Endodermal cell (in vitro differentiated cells): ENCODE measurements at regions not wholly inside any gene's neighbourhood (a gene's known extent, or its start where the extent isn't known, plus 50 kb on each side); places are given as distances from the start of the nearest gene placed in this dataset.

Experiments used
- DNase-seq: peaks from one replicate; pipeline ENCODE4 v3.0.0-alpha.2; 2017
- H3K27ac ChIP-seq: 2 replicates; pipeline ENCODE4 v1.5.1; 2013; ENCODE audit warnings: mild to moderate bottlenecking, low read depth, low read length, moderate library complexity
- H3K27me3 ChIP-seq: 2 replicates; pipeline ENCODE4 v1.6.1; 2013; ENCODE audit warnings: mild to moderate bottlenecking, low read length, moderate library complexity; ENCODE audit not compliant: insufficient read depth, control insufficient read depth, poor library complexity, severe bottlenecking
- H3K36me3 ChIP-seq: 2 replicates; pipeline ENCODE4 v1.7.0; 2013; ENCODE audit warnings: mild to moderate bottlenecking, low read length, moderate library complexity; ENCODE audit not compliant: control insufficient read depth, insufficient read depth
- H3K4me1 ChIP-seq: one replicate; pipeline ENCODE4 v1.7.0; 2013; ENCODE audit warnings: low read length; ENCODE audit not compliant: control insufficient read depth, insufficient read depth
- H3K4me3 ChIP-seq: 2 replicates; pipeline ENCODE4 v1.5.1; 2013; ENCODE audit warnings: mild to moderate bottlenecking, low read length, moderate library complexity
- H3K9ac ChIP-seq: 2 replicates; pipeline ENCODE4 v1.6.1; 2013; ENCODE audit warnings: mild to moderate bottlenecking, low read length, moderate library complexity; ENCODE audit not compliant: poor library complexity, severe bottlenecking; ENCODE audit errors: extremely low read depth
- H3K9me3 ChIP-seq: 2 replicates; pipeline ENCODE4 v1.6.1; 2013; ENCODE audit warnings: mild to moderate bottlenecking, low read length, moderate library complexity; ENCODE audit not compliant: control insufficient read depth
- H3K27ac Mint-ChIP-seq: 2 replicates; pipeline ENCODE4 v1.8.0; 2020; ENCODE audit warnings: mixed read lengths
- H3K27me3 Mint-ChIP-seq: 2 replicates; pipeline ENCODE4 v1.8.0; 2021; ENCODE audit warnings: mild to moderate bottlenecking, mixed read lengths; ENCODE audit not compliant: insufficient read depth
- H3K36me3 Mint-ChIP-seq: 2 replicates; pipeline ENCODE4 v1.8.0; 2020; ENCODE audit warnings: low read depth, mixed read lengths
- H3K4me1 Mint-ChIP-seq: 2 replicates; pipeline ENCODE4 v1.8.0; 2020; ENCODE audit warnings: mixed read lengths
- H3K4me3 Mint-ChIP-seq: 2 replicates; pipeline ENCODE4 v1.8.0; 2020; ENCODE audit warnings: mild to moderate bottlenecking, moderate library complexity, mixed read lengths
- H3K9me3 Mint-ChIP-seq: 2 replicates; pipeline ENCODE4 v1.8.0; 2020; ENCODE audit warnings: mild to moderate bottlenecking, mixed read lengths
- whole genome bisulfite sequencing, 2 experiments: methylation state at CpG; one replicate each; pipeline versions ENCODE4 v1.1.5 to v1.1.7; 2013; ENCODE audit warnings: missing lambda C conversion rate in 2 of 2, mixed read lengths in 1 of 2; ENCODE audit not compliant: insufficient coverage in 1 of 2, insufficient read length in 1 of 2; 5-methylcytosine and 5-hydroxymethylcytosine counted together
- TF ChIP-seq, protein P1 (sequence below): fragments of 200-600 bp; sonication (generic); conservative IDR thresholded peaks from 2 replicates; pipeline ENCODE4 v1.5.0; 2021; ENCODE audit warnings: antibody characterized with exemption, mild to moderate bottlenecking

DNA sequence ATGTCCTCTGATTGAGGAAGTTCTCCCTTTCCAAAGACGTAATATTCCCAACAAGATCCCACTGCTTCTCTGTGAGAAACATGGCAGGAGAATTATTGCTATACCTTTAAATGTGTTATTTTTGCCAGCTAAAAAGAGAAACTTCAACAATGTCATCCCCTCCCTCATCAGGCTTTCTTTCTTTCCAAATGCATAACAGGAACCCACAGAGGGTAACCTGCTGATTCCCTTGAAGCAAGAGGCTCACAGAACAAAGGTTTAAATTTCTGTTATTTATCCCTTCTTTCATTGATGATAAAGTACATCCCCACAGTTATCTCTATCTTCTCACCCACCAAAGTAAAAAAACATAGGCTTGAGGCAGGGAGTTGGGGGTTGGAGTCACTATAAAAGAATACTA lies 102.1 kb downstream of the SLC30A10 start:
- TF ChIP-seq, protein P1, sequence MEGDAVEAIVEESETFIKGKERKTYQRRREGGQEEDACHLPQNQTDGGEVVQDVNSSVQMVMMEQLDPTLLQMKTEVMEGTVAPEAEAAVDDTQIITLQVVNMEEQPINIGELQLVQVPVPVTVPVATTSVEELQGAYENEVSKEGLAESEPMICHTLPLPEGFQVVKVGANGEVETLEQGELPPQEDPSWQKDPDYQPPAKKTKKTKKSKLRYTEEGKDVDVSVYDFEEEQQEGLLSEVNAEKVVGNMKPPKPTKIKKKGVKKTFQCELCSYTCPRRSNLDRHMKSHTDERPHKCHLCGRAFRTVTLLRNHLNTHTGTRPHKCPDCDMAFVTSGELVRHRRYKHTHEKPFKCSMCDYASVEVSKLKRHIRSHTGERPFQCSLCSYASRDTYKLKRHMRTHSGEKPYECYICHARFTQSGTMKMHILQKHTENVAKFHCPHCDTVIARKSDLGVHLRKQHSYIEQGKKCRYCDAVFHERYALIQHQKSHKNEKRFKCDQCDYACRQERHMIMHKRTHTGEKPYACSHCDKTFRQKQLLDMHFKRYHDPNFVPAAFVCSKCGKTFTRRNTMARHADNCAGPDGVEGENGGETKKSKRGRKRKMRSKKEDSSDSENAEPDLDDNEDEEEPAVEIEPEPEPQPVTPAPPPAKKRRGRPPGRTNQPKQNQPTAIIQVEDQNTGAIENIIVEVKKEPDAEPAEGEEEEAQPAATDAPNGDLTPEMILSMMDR, result no peak
- peaks cover 16% of the 10 kb centered on the region for H3K4me1 Mint-ChIP-seq
- H3K27ac Mint-ChIP-seq, result peak overlapping the region; percentile 26
- H3K27me3 Mint-ChIP-seq, result peaks cover 71% of the 10 kb centered on the region
- peak overlapping the region; percentile 14 for H3K4me3 ChIP-seq
- WGBS, 2 experiments, result no CpG with 5 or more reads among the region's 1 CpG
- no peaks in the 10 kb centered on the region for H3K36me3 Mint-ChIP-seq
- no peaks in the 10 kb centered on the region for H3K36me3 ChIP-seq
- peak overlapping the region; percentile 36 for H3K27ac ChIP-seq
- H3K4me1 ChIP-seq, result peaks cover 7% of the 10 kb centered on the region
- DNase-seq, result no peak
- peaks cover 68% of the 10 kb centered on the region for H3K27me3 ChIP-seq
- no peak overlapping the region for H3K4me3 Mint-ChIP-seq
- no peaks in the 10 kb centered on the region for H3K9me3 ChIP-seq
- H3K9ac ChIP-seq, result no peak overlapping the region
- no peaks in the 10 kb centered on the region for H3K9me3 Mint-ChIP-seq

DNA sequence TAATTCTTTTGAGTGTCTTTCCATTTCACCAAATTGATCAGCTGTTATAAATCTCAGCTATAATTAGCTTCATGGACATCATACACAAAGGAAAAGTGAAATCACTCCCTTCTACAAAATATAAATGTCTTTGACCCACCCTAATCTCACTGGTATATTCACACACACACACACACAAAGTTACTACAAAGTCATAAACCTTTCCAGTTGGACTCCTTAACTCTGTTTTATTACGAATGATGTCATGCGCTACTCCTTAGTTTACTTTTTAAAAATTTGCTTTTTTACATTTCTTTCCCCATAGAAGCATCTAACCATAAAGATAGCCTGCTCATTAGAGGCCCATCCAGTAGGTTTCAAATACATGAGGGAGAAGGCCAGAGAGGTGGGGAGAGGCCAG lies 103.0 kb downstream of the SLC30A10 start:
- no peak overlapping the region for H3K27ac Mint-ChIP-seq
- Histone ChIP-seq H3K36me3 (no peaks in the 10 kb centered on the region), H3K4me1 (peaks cover 7% of the 10 kb centered on the region), H3K4me3 (no peak overlapping the region), H3K27me3 (peaks cover 78% of the 10 kb centered on the region), H3K27ac (no peak overlapping the region), H3K9me3 (no peaks in the 10 kb centered on the region), H3K9ac (no peak overlapping the region)
- H3K9me3 Mint-ChIP-seq, result no peaks in the 10 kb centered on the region
- H3K36me3 Mint-ChIP-seq, result no peaks in the 10 kb centered on the region
- no peak overlapping the region for H3K4me3 Mint-ChIP-seq
- no peak for DNase-seq
- TF ChIP-seq, protein P1, result no peak
- peaks cover 77% of the 10 kb centered on the region for H3K27me3 Mint-ChIP-seq
- H3K4me1 Mint-ChIP-seq, result peaks cover 16% of the 10 kb centered on the region
- 80 to 89% methylated on average over 1 to 2 of the region's 2 CpGs for WGBS, 2 experiments

DNA sequence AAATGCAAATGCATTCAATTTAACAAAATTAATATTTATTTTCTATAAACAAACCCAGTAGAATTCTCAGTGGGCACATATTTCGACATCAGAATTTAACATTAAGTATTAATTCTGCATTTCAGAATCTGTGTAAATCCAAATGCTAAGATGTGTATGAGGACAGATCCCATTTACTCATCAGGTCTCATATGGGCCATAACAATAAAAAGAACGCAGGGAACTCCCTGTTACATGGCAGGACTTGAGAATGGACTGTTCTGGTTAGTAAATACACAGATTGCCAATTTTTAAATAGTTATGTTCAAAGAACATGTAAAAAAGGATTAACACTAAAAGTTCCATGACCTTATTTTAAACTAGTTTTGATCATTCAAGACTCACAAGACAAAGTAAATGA lies 104.0 kb downstream of the SLC30A10 start:
- 90 to 100% methylated on average over 1 to 2 of the region's 2 CpGs for WGBS, 2 experiments
- no peaks in the 10 kb centered on the region for H3K36me3 ChIP-seq
- Mint-ChIP-seq H3K4me1 (peaks cover 16% of the 10 kb centered on the region), H3K36me3 (no peaks in the 10 kb centered on the region), H3K27ac (no peak overlapping the region), H3K9me3 (no peaks in the 10 kb centered on the region), H3K27me3 (peaks cover 79% of the 10 kb centered on the region), H3K4me3 (no peak overlapping the region)
- H3K4me3 ChIP-seq, result no peak overlapping the region
- H3K27me3 ChIP-seq, result peaks cover 78% of the 10 kb centered on the region
- no peak for DNase-seq
- H3K27ac ChIP-seq, result no peak overlapping the region
- H3K9ac ChIP-seq, result no peak overlapping the region
- H3K9me3 ChIP-seq, result no peaks in the 10 kb centered on the region
- H3K4me1 ChIP-seq, result peaks cover 7% of the 10 kb centered on the region
- TF ChIP-seq, protein P1, result no peak
